ENCODE measurements at regions not wholly inside any gene's neighbourhood (a gene's known extent, or its start where the extent isn't known, plus 50 kb on each side); places are given as distances from the start of the nearest gene placed in this dataset.

DNA sequence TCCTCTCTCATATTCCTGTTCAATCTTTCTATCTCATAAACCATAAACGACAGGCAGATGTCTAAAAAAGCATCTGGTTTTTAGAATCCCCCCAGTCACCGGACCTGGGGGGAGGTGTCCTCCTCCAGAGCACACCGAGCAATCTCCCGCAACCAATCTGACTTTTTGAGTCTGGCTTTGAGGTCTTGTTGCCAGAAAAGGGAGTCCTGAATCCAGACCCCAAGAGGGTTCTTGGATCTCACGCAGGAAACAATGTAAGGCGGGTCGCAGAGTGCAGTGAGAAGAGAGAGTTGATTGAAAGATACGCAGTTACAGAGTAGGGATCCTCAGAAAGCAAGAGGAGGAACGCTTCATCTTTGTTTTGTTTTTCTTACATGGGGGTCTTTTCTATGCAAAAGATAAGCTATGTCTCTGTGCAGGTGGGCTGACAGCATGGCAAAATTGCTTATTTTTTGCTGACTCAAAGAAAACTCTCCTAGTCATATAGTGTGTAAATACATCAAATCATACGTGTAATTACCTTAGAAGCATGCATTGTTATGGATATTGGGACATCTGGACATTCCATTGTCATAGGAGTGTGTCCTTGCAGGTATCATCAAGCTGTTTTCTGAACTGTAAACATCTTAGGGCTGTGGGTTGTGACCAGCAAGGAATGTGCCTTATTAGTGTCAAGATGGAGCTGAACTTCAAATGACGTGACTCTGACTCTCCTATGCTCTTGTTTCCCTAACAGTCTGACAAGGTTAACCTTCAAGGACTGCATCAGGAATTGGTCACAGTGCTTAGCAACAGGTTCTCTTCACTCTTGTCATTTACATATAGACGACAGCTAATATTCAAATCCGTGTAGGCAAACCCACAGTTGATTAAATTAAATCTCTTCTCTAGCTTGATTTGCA, 159.3 kb upstream of the DAPK1 start:
- H4K20me1 ChIP-seq (replicated peaks; ENCODE audit: control insufficient read depth, extremely low read depth, insufficient read depth, low read length) = no peaks in the 10 kb centered on the region
- CTCF ChIA-PET = interaction anchor here (0.8 to 2.9 kb wide), 21 partner anchors 8 to 924 kb away, joined by 3 to 101 read pairs (median 7); partner anchors contain the start of genes CTSL and DAPK1
- no peak overlapping the region for H2AFZ ChIP-seq (ENCODE audit: low read depth, low read length)
- FAIRE-seq = peak; percentile 12
- H3K27me3 ChIP-seq (ENCODE audit: control insufficient read depth in 2 of 2, insufficient read depth in 2 of 2, low read length in 2 of 2) = peaks cover 15 to 16% of the 10 kb centered on the region in 2 experiments
- H3K4me2 ChIP-seq (ENCODE audit: insufficient read depth, low read length) = no peak overlapping the region
- H3K79me2 ChIP-seq (ENCODE audit: control insufficient read depth, insufficient read depth, low read length) = no peaks in the 10 kb centered on the region
- H3K4me3 ChIP-seq (replicated peaks in 1 of 3; ENCODE audit: insufficient read depth in 1 of 3, low read depth in 1 of 3, low read length in 3 of 3) = no peak overlapping the region
- H3K4me1 ChIP-seq (ENCODE audit: control insufficient read depth, extremely low read depth, insufficient read depth, low read length) = peaks cover 6% of the 10 kb centered on the region
- POLR2A ChIA-PET = no interaction called here
- dilution Hi-C loops (cut with MboI; ENCODE audit: extremely low pct_ligation_motif_present, low sequenced_read_pairs) (loop anchor here (10.0 kb wide), 1 partner anchor 326 kb away; no protein-coding TSS in a partner anchor), intact Hi-C loops (cut with micrococcal nuclease) (no loop called here)
- TF ChIP-seq POLR2AphosphoS5 (IDR thresholded peaks at IDR 0.05; ENCODE audit: insufficient read depth, low read depth, low read length) (no peak), MYC (IDR thresholded peaks at IDR 0.05; ENCODE audit: low read depth, low read length) (no peak), EZH2 (IDR thresholded peaks at IDR 0.05; ENCODE audit: borderline replicate concordance, low read depth, low read length, severe bottlenecking) (no peak), JUN (IDR thresholded peaks at IDR 0.05; ENCODE audit: borderline replicate concordance, insufficient read depth, insufficient read length, low read depth) (no peak), GATA2 (IDR thresholded peaks at IDR 0.05; ENCODE audit: insufficient read depth, insufficient read length, low read depth, low read length) (no peak), POLR2A (IDR thresholded peaks at IDR 0.05; ENCODE audit: low read depth, low read length) (no peak), FOS (IDR thresholded peaks at IDR 0.05; ENCODE audit: borderline replicate concordance, insufficient read depth, low read length) (no peak)
- TF ChIP-seq, protein P1, sequence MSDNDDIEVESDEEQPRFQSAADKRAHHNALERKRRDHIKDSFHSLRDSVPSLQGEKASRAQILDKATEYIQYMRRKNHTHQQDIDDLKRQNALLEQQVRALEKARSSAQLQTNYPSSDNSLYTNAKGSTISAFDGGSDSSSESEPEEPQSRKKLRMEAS (IDR thresholded peaks at IDR 0.05; ENCODE audit: insufficient read depth, insufficient read length) = no peak
- TF ChIP-seq, protein P2, sequence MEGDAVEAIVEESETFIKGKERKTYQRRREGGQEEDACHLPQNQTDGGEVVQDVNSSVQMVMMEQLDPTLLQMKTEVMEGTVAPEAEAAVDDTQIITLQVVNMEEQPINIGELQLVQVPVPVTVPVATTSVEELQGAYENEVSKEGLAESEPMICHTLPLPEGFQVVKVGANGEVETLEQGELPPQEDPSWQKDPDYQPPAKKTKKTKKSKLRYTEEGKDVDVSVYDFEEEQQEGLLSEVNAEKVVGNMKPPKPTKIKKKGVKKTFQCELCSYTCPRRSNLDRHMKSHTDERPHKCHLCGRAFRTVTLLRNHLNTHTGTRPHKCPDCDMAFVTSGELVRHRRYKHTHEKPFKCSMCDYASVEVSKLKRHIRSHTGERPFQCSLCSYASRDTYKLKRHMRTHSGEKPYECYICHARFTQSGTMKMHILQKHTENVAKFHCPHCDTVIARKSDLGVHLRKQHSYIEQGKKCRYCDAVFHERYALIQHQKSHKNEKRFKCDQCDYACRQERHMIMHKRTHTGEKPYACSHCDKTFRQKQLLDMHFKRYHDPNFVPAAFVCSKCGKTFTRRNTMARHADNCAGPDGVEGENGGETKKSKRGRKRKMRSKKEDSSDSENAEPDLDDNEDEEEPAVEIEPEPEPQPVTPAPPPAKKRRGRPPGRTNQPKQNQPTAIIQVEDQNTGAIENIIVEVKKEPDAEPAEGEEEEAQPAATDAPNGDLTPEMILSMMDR (IDR thresholded peaks at IDR 0.05; ENCODE audit: extremely low read depth in 1 of 2, insufficient read depth in 1 of 2, low read depth in 1 of 2, low read length in 2 of 2) = no peak
- DNase-seq (ENCODE audit: low read depth, low spot score) = no peak
- H3K9ac ChIP-seq (replicated peaks; ENCODE audit: extremely low read depth, insufficient read depth, low read length) = no peak overlapping the region
- no peaks in the 10 kb centered on the region for H3K9me3 ChIP-seq (replicated peaks; ENCODE audit: control insufficient read depth, insufficient read depth, low read length)
- H3K27ac ChIP-seq (ENCODE audit: insufficient read depth, low read depth, low read length) = no peak overlapping the region
- no peaks in the 10 kb centered on the region for H3K9me1 ChIP-seq (replicated peaks; ENCODE audit: control insufficient read depth, extremely low read depth, insufficient read depth, low read length)
- H3K36me3 ChIP-seq (ENCODE audit: control insufficient read depth in 2 of 2, extremely low read depth in 1 of 2, insufficient read depth in 2 of 2, low read length in 2 of 2) = no peaks in the 10 kb centered on the region
- BruUV-seq (replicated peaks) = no TSS peak

Data from endothelial cell of umbilical vein (primary cell).